ENCODE measurements at regions not wholly inside any gene's neighbourhood (a gene's known extent, or its start where the extent isn't known, plus 50 kb on each side); places are given as distances from the start of the nearest gene placed in this dataset.

- ATAC-seq (no peak), DNase-seq (ENCODE audit: low spot score) (no peak)
- H3K4me1 ChIP-seq (ENCODE audit: insufficient read depth), result peaks cover 23% of the 10 kb centered on the region
- peaks cover 12% of the 10 kb centered on the region for H3K9me2 ChIP-seq (ENCODE audit: insufficient read depth)
- H3K4me3 Mint-ChIP-seq, result no peak overlapping the region
- no peaks in the 10 kb centered on the region for H3K79me2 ChIP-seq (replicated peaks; ENCODE audit: insufficient read depth)
- no peaks in the 10 kb centered on the region for H3K36me3 Mint-ChIP-seq (ENCODE audit: low read depth)
- H3K27ac ChIP-seq (ENCODE audit: low read depth), result no peak overlapping the region
- no peaks in the 10 kb centered on the region for H3K27me3 ChIP-seq (ENCODE audit: insufficient read depth)
- H3K27ac Mint-ChIP-seq, result no peak overlapping the region
- H3K4me2 ChIP-seq, result 0 out of 2 replicates have a peak overlapping the region, but pooled peaks have one; percentile 4
- no peak for TF ChIP-seq NANOG (IDR thresholded peaks at IDR 0.05; ENCODE audit: borderline replicate concordance)
- TF ChIP-seq CTCF (conservative IDR thresholded peaks at IDR 0.05; ENCODE audit: low read depth in 2 of 2), result no peak
- no peak for TF ChIP-seq ZNF331 (CRISPR knock-in tag; IDR thresholded peaks at IDR 0.05; ENCODE audit: low read depth)
- TF ChIP-seq ZNF462 (CRISPR knock-in tag; IDR thresholded peaks at IDR 0.05), result no peak
- TF ChIP-seq CREB1 (CRISPR knock-in tag; IDR thresholded peaks at IDR 0.05; ENCODE audit: low read depth), result no peak
- TF ChIP-seq EZH2phosphoT487 (IDR thresholded peaks at IDR 0.05; ENCODE audit: unreplicated experiment), result no peak
- no peak for TF ChIP-seq POLR2AphosphoS5 (IDR thresholded peaks at IDR 0.05; ENCODE audit: low read depth)
- TF ChIP-seq, protein P1, sequence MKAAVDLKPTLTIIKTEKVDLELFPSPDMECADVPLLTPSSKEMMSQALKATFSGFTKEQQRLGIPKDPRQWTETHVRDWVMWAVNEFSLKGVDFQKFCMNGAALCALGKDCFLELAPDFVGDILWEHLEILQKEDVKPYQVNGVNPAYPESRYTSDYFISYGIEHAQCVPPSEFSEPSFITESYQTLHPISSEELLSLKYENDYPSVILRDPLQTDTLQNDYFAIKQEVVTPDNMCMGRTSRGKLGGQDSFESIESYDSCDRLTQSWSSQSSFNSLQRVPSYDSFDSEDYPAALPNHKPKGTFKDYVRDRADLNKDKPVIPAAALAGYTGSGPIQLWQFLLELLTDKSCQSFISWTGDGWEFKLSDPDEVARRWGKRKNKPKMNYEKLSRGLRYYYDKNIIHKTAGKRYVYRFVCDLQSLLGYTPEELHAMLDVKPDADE (IDR thresholded peaks at IDR 0.05), result no peak
- TF ChIP-seq JUNB (IDR thresholded peaks at IDR 0.05; ENCODE audit: unreplicated experiment), result no peak
- TF ChIP-seq STAT1 (IDR thresholded peaks at IDR 0.05; ENCODE audit: unreplicated experiment), result no peak
- TF ChIP-seq REST (IDR thresholded peaks at IDR 0.05; ENCODE audit: unreplicated experiment), result no peak
- TF ChIP-seq EZH2 (IDR thresholded peaks at IDR 0.05; ENCODE audit: low read depth, unreplicated experiment), result no peak
- TF ChIP-seq ZNF114 (CRISPR knock-in tag; IDR thresholded peaks at IDR 0.05), result no peak
- peaks cover 2% of the 10 kb centered on the region for H3K27me3 Mint-ChIP-seq (ENCODE audit: insufficient read depth, low read depth, poor library complexity)
- H3K4me3 ChIP-seq, result no peak overlapping the region
- no peak overlapping the region for H2AFZ ChIP-seq
- H3K4me1 Mint-ChIP-seq, result peaks cover 21% of the 10 kb centered on the region
- no peaks in the 10 kb centered on the region for H3F3A ChIP-seq (replicated peaks; ENCODE audit: low read depth)
- no peaks in the 10 kb centered on the region for H3K36me3 ChIP-seq (ENCODE audit: insufficient read depth)
- H4K20me1 ChIP-seq (replicated peaks; ENCODE audit: insufficient read depth), result no peaks in the 10 kb centered on the region
- no peaks in the 10 kb centered on the region for H3K9me3 Mint-ChIP-seq
These were observed 144.1 kb upstream of the PEX5L start for GRCh38 chr3:180180795-180181194.

All from GM23338 (cell line).